Neural crest cell (in vitro differentiated cells): ENCODE measurements at regions not wholly inside any gene's neighbourhood (a gene's known extent, or its start where the extent isn't known, plus 50 kb on each side); places are given as distances from the start of the nearest gene placed in this dataset.
"Not testable (repeated sequence)": the region's sequence is repeated elsewhere in the genome, so short reads cannot be mapped to it uniquely, and the experiment has no call there.

Experiments used
- DNase-seq: peaks from one replicate; pipeline ENCODE4 v3.0.0; 2021; ENCODE audit warnings: low read depth, mixed read lengths, low spot score
- H3K27ac Mint-ChIP-seq: one replicate; pipeline ENCODE4 v1.8.0; 2021; ENCODE audit warnings: mild to moderate bottlenecking, mixed read lengths; ENCODE audit not compliant: unreplicated experiment
- H3K27me3 Mint-ChIP-seq: 2 replicates; pipeline ENCODE4 v1.8.0; 2021; ENCODE audit warnings: low read depth, mild to moderate bottlenecking, mixed read lengths
- H3K36me3 Mint-ChIP-seq: 2 replicates; pipeline ENCODE4 v1.8.0; 2021; ENCODE audit warnings: low read depth, mild to moderate bottlenecking, mixed read lengths
- H3K4me1 Mint-ChIP-seq: 2 replicates; pipeline ENCODE4 v1.8.0; 2021; ENCODE audit warnings: mixed read lengths
- H3K4me3 Mint-ChIP-seq: one replicate; pipeline ENCODE4 v1.8.0; 2021; ENCODE audit warnings: mild to moderate bottlenecking, mixed read lengths
- H3K9me3 Mint-ChIP-seq: 2 replicates; pipeline ENCODE4 v1.8.0; 2021; ENCODE audit warnings: mixed read lengths
- CTCF ChIP-seq: fragments of 200-600 bp; sonication (generic); conservative IDR thresholded peaks from 2 replicates; pipeline ENCODE4 v1.5.0; 2021; ENCODE audit warnings: antibody characterized with exemption, mild to moderate bottlenecking

GRCh38 chr4:163693211-163693610 lies 198.7 kb downstream of the TMA16 start:
- Mint-ChIP-seq H3K4me1 (no peaks in the 10 kb centered on the region), H3K27ac (no peak overlapping the region), H3K36me3 (no peaks in the 10 kb centered on the region), H3K9me3 (peaks cover 3% of the 10 kb centered on the region), H3K4me3 (no peak overlapping the region), H3K27me3 (no peaks in the 10 kb centered on the region)
- TF ChIP-seq CTCF, result no peak
- DNase-seq, result no peak

GRCh38 chr4:163693776-163694175 lies 199.3 kb downstream of the TMA16 start:
- Mint-ChIP-seq H3K27ac (no peak overlapping the region), H3K36me3 (no peaks in the 10 kb centered on the region)
- DNase-seq, result no peak

GRCh38 chr4:163694385-163694784 lies 199.9 kb downstream of the TMA16 start:
- Mint-ChIP-seq H3K36me3 (no peaks in the 10 kb centered on the region), H3K4me1 (no peaks in the 10 kb centered on the region), H3K27me3 (no peaks in the 10 kb centered on the region), H3K4me3 (no peak overlapping the region), H3K27ac (no peak overlapping the region), H3K9me3 (peaks cover 3% of the 10 kb centered on the region)
- no peak for DNase-seq
- TF ChIP-seq CTCF, result no peak

More at GRCh38 chr4:163693776-163694175, 199.3 kb downstream of the TMA16 start:
- Mint-ChIP-seq H3K27me3 (no peaks in the 10 kb centered on the region), H3K4me3 (no peak overlapping the region), H3K4me1 (no peaks in the 10 kb centered on the region), H3K9me3 (peaks cover 3% of the 10 kb centered on the region)
- TF ChIP-seq CTCF, result no peak

- Mint-ChIP-seq H3K9me3 (peaks cover 3% of the 10 kb centered on the region), H3K27ac (no peak overlapping the region), H3K27me3 (no peaks in the 10 kb centered on the region), H3K4me3 (no peak overlapping the region), H3K4me1 (no peaks in the 10 kb centered on the region), H3K36me3 (no peaks in the 10 kb centered on the region)
- TF ChIP-seq CTCF, result no peak
- DNase-seq, result no peak
These were observed 202.6 kb downstream of the TMA16 start for GRCh38 chr4:163697121-163697520.

- H3K4me3 Mint-ChIP-seq, H3K4me1 Mint-ChIP-seq, H3K9me3 Mint-ChIP-seq, DNase-seq, H3K27me3 Mint-ChIP-seq, H3K36me3 Mint-ChIP-seq: not testable (repeated sequence)
- H3K27ac Mint-ChIP-seq, result peak overlapping the region; percentile 62
These were observed 205.9 kb downstream of the TMA16 start for GRCh38 chr4:163700383-163700782.

- no peaks in the 10 kb centered on the region for H3K36me3 Mint-ChIP-seq
- no peak overlapping the region for H3K4me3 Mint-ChIP-seq
- no peaks in the 10 kb centered on the region for H3K4me1 Mint-ChIP-seq
- H3K27me3 Mint-ChIP-seq, result no peaks in the 10 kb centered on the region
- no peak for TF ChIP-seq CTCF
- H3K27ac Mint-ChIP-seq, result no peak overlapping the region
- no peak for DNase-seq
- H3K9me3 Mint-ChIP-seq, result no peaks in the 10 kb centered on the region
These were observed 207.4 kb downstream of the TMA16 start for GRCh38 chr4:163701916-163702315.
